Heart left ventricle (tissue), 16 donors: ENCODE measurements at regions not wholly inside any gene's neighbourhood (a gene's known extent, or its start where the extent isn't known, plus 50 kb on each side); places are given as distances from the start of the nearest gene placed in this dataset.

Experiments
- ATAC-seq, 4 donors: fragments of 200-7000 bp; cut with Tn5 transposase; one replicate each; pipeline ENCODE4 v1.9.1; 2020 to 2022; ENCODE audit warnings: moderate library complexity in 4 of 4, mild to moderate bottlenecking in 3 of 4, moderate number of reproducible peaks in 1 of 4
- DNase-seq, 5 donors: peaks; one replicate each; pipeline ENCODE4 v3.0.0-alpha.2; 2020
- H3K27ac ChIP-seq, 12 donors: fragments of 200-600 bp; sonication (generic) in 4 of 12; one replicate each; pipeline versions ENCODE4 v1.5.0 to v1.8.0; 2016 to 2022; ENCODE audit warnings: mild to moderate bottlenecking in 2 of 12
- H3K27me3 ChIP-seq, 9 donors: fragments of 200-600 bp; sonication (generic) in 2 of 9; one replicate each; pipeline versions ENCODE4 v1.5.1 to v1.8.0; 2016 to 2022; ENCODE audit warnings: mild to moderate bottlenecking in 3 of 9
- H3K36me3 ChIP-seq, 9 donors: fragments of 200-600 bp; sonication (generic) in 2 of 9; one replicate each; pipeline versions ENCODE4 v1.5.0 to v1.8.0; 2018 to 2022; ENCODE audit warnings: mild to moderate bottlenecking in 2 of 9
- H3K4me1 ChIP-seq, 12 donors: fragments of 200-600 bp; sonication (generic) in 4 of 12; one replicate each; pipeline versions ENCODE4 v1.5.0 to v1.8.0; 2016 to 2022; ENCODE audit warnings: mild to moderate bottlenecking in 3 of 12
- H3K4me3 ChIP-seq, 12 donors: fragments of 200-600 bp; sonication (generic) in 4 of 12; one replicate each; pipeline versions ENCODE4 v1.5.0 to v1.8.0; 2017 to 2022; ENCODE audit warnings: mild to moderate bottlenecking in 9 of 12, moderate library complexity in 4 of 12
- H3K9me3 ChIP-seq, 12 donors: fragments of 200-600 bp; sonication (generic) in 4 of 12; one replicate each; pipeline versions ENCODE4 v1.5.0 to v1.8.0; 2016 to 2022; ENCODE audit warnings: mild to moderate bottlenecking in 1 of 12
- POLR2A ChIP-seq, 2 donors: fragments of 450-650 bp; IDR thresholded peaks; one replicate each; pipeline ENCODE4 v1.6.1; 2017; ENCODE audit warnings: antibody characterized with exemption in 2 of 2, mild to moderate bottlenecking in 2 of 2, moderate library complexity in 2 of 2
- WGBS, 4 donors: extraction: QIAGEN DNeasy Blood & Tissue Kit in 2 of 4; methylation state at CpG; one replicate each; pipeline versions ENCODE4 v1.1.5 to v1.1.7; 2013 to 2018; 5-methylcytosine and 5-hydroxymethylcytosine counted together
- intact Hi-C, 10 donors: fragments of 100-400 bp; cut with DNase I; formaldehyde crosslinking; loops; one replicate each; pipeline versions ENCODE4 v1.11.1 to v1.14.2; 2022
- TF ChIP-seq, protein P1 (sequence below), 12 donors: fragments of 200-600 bp; sonication (generic) in 4 of 12; IDR thresholded peaks; one replicate each; pipeline versions ENCODE4 v1.5.0 to v1.8.0; 2018 to 2022; ENCODE audit warnings: antibody characterized with exemption in 12 of 12, mild to moderate bottlenecking in 5 of 12
- donor health status: ischemic (EF 13 %, LVEDD 7.1; RV severe dilation, severe dysfunction).
- donor health status: healthy with polysubstance abuse.
- donor health status: DM: no; HTN: yes; CAD: no.
- donor health status: DM: no; HTN: no; CAD: no.
- donor health status: ischemic (EF 25% LVEDD 6.9; RV normal size, moderate dysfunction).
- donor health status: ischemic (EF 25% LVEDD 5.7; RV mildly dilated, moderate dysfunction).
- donor health status: healthy.
- donor health status: DM: yes; HTN: yes; CAD: no.
- donor health status: ischemic (EF 35%, LVEDD 5.7; RV mildly dilated, moderate dysfunction).
- donor health status: nonischemic (EF 11% LVEDD 7.7; RV severe dilation, severe dysfunction).
- donor health status: DM: yes; HTN: yes; CAD: no.
- donor health status: PGD.
- donor health status: ischemic (EF 29% LVEDD 5.4; RV normal size, mild dysfunction).
- donor health status: nonischemic (EF 23%, LVEDD 6.1; RV moderate dilation, normal function).

DNA sequence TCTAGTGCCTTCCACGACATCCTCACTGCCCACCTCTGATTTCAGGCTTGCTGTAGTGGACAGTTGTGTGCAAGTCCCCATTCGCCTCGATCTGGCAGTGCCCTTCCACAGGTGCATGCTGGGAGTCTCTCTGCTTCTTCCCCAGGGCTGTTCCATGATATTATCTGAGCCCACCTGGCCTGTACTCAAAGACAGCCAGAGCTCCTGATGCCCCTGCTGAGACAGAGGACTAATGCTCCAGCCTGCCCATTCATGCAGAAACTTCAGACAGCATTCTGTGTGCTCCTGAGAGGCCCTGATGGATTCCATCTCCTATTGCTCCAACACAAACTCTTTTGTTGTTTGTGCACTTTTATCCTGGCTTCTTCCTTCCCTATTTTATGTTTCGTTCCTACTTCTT, 164.8 kb upstream of the PRSS58 start:
- H3K9me3 ChIP-seq = no peaks in the 10 kb centered on the region
- no peak for ATAC-seq
- H3K4me1 ChIP-seq = peaks cover 0 to 8% (median 0%) of the 10 kb centered on the region in 12 donors
- no peaks in the 10 kb centered on the region for H3K27me3 ChIP-seq
- WGBS, 4 donors = 67 to 76% (median 73%) methylated on average over 4 of the region's 4 CpGs
- no peak overlapping the region for H3K4me3 ChIP-seq
- intact Hi-C loops = no loop called here
- TF ChIP-seq POLR2A (IDR thresholded peaks at IDR 0.05) = no peak
- TF ChIP-seq, protein P1, sequence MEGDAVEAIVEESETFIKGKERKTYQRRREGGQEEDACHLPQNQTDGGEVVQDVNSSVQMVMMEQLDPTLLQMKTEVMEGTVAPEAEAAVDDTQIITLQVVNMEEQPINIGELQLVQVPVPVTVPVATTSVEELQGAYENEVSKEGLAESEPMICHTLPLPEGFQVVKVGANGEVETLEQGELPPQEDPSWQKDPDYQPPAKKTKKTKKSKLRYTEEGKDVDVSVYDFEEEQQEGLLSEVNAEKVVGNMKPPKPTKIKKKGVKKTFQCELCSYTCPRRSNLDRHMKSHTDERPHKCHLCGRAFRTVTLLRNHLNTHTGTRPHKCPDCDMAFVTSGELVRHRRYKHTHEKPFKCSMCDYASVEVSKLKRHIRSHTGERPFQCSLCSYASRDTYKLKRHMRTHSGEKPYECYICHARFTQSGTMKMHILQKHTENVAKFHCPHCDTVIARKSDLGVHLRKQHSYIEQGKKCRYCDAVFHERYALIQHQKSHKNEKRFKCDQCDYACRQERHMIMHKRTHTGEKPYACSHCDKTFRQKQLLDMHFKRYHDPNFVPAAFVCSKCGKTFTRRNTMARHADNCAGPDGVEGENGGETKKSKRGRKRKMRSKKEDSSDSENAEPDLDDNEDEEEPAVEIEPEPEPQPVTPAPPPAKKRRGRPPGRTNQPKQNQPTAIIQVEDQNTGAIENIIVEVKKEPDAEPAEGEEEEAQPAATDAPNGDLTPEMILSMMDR (IDR thresholded peaks at IDR 0.05) = no peak
- no peak overlapping the region for H3K27ac ChIP-seq
- H3K36me3 ChIP-seq = no peaks in the 10 kb centered on the region
- DNase-seq = no peak

DNA sequence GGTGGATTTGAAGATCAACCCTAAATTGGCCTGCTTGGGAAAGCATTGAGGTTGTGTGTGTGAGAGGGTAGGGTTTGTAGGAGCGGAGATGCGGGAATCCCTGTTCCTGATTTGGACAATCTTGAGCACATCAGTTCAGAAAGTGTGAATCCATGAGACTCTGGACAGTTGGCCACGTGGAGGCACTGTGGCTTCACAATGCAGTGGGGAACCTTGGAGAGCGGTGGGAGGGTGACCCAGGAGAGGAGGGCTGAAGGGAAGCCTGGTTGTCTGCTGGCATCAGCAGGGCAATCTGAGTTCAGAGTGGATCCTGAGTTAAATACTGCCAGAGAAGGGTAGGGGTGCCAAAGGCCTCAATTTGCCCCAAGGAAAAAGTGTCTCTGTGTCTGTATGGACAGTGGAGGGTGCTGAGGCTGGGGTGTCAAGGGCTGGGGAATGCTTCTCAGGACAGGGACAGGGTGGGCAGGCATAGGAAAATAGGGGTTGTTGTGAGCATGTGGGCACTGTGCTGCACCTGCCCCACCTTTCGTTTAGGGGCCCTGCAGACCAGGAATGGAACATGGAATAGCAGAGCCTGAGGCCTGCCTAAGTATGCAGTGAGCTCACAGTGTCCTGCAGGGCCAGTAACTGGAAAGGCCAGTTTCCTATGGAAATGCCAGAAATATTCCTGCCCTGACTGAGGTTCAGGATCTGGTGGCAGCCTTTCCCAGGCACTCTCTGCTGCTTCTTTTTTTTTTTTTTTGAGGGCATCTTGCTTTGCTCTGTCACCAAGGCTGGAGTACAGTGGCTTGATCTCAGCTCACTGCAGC, 162.9 kb upstream of the PRSS58 start:
- H3K4me1 ChIP-seq = peaks cover 0 to 8% (median 0%) of the 10 kb centered on the region in 12 donors
- ATAC-seq (no peak), DNase-seq (no peak)
- H3K27me3 ChIP-seq = no peaks in the 10 kb centered on the region
- 48 to 58% (median 51%) methylated on average over 5 of the region's 5 CpGs for WGBS, 4 donors
- H3K36me3 ChIP-seq = no peaks in the 10 kb centered on the region
- no peak overlapping the region for H3K27ac ChIP-seq
- H3K4me3 ChIP-seq = no peak overlapping the region
- intact Hi-C loops = no loop called here
- no peak for TF ChIP-seq POLR2A (IDR thresholded peaks at IDR 0.05)
- TF ChIP-seq, protein P1 (IDR thresholded peaks at IDR 0.05) = no peak
- no peaks in the 10 kb centered on the region for H3K9me3 ChIP-seq

DNA sequence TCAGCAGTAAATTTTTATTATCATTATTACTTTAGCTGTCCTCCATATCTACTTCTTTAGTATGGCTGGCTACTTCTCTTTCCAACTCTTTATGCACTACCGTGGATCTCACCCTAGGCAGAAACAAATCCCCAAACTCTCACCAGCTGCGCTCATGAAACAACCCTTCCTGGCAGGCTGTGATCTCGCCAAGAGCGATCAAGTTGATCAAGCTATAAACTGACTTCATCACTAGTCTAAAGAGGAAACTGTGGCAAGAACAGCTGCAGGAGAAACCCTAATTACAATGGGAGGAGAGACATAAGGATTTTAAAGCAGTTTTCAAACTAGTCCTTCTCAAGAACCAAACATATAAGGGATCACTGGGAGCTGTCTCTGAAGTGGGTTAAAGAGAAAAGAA, 160.5 kb upstream of the PRSS58 start:
- no peak for ATAC-seq
- Histone ChIP-seq H3K4me3 (no peak overlapping the region), H3K4me1 (peaks cover 0 to 8% (median 0%) of the 10 kb centered on the region in 12 donors), H3K9me3 (no peaks in the 10 kb centered on the region), H3K27me3 (peaks cover 0 to 4% (median 0%) of the 10 kb centered on the region in 9 donors), H3K36me3 (no peaks in the 10 kb centered on the region), H3K27ac (no peak overlapping the region)
- 71 to 78% (median 75%) methylated on average over 4 of the region's 4 CpGs for WGBS, 4 donors
- no peak for DNase-seq
- intact Hi-C loops = no loop called here
- TF ChIP-seq POLR2A (IDR thresholded peaks at IDR 0.05) = no peak

DNA sequence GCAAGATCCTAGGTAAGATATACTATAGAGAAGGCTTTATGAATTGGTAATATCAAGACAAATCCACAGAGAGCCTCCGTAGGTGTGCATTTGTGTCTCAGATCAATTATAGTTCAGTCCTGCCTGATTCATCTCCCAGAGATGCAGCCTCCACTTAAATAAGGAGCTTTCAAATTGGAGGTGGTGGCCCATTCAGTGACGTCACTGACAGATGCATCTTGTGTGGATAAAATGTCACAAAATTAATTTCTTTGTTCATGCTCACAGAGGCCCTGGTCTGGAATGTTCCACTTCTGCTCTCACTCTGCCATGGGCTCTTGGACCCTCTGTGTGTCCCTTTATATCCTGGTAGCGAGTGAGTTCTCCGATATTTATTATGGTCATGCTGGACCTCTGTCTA, 157.1 kb upstream of the PRSS58 start:
- no peaks in the 10 kb centered on the region for H3K9me3 ChIP-seq
- peaks cover 0 to 4% (median 0%) of the 10 kb centered on the region in 9 donors for H3K27me3 ChIP-seq
- ATAC-seq (no peak), DNase-seq (no peak)
- TF ChIP-seq POLR2A (IDR thresholded peaks at IDR 0.05) = no peak
- TF ChIP-seq, protein P1 (IDR thresholded peaks at IDR 0.05) = no peak
- peaks cover 0 to 8% (median 0%) of the 10 kb centered on the region in 12 donors for H3K4me1 ChIP-seq
- intact Hi-C loops = no loop called here
- no peak overlapping the region for H3K4me3 ChIP-seq
- H3K36me3 ChIP-seq = no peaks in the 10 kb centered on the region
- no peak overlapping the region for H3K27ac ChIP-seq
- WGBS, 4 donors = 88 to 91% (median 89%) methylated on average over 4 of the region's 4 CpGs
